ENCODE measurements at regions not wholly inside any gene's neighbourhood (a gene's known extent, or its start where the extent isn't known, plus 50 kb on each side); places are given as distances from the start of the nearest gene placed in this dataset.

DNA sequence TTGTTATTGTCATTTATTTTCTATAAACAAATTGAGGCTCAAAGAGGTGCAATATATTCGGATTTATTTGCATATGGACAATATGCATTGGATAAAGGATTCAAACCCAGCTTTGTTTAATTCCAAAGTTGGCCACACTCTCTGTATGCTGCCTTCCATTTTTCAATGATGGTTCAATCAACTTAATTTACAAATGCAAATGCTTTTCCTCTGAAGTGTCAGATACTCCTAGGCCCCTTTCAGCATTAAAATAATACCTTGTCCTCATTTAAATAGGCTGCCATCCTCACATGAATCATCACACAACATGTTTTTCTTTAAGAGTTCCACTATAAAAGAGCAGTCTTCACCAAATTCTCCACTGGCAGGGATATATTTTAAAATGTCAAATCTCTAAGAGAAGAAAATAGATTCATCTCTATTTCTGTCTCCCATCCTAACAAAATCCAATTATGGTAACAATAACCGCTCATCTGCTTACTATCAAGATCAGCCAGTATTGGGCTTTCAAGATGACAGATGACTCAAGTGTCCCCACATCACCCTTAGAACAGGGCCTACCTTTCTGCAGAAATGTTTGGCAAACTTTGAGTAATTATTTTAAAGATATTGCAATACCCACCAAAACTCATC lies 114.8 kb downstream of the SCG2 start:
- Mint-ChIP-seq H3K27ac (no peak overlapping the region), H3K9me3 (peaks cover 6% of the 10 kb centered on the region), H3K36me3 (ENCODE audit: low read depth) (no peaks in the 10 kb centered on the region), H3K4me1 (ENCODE audit: low read depth) (no peaks in the 10 kb centered on the region), H3K4me3 (no peak overlapping the region), H3K27me3 (no peaks in the 10 kb centered on the region)
- Histone ChIP-seq H3K4me1 (ENCODE audit: insufficient read depth, low read length) (no peaks in the 10 kb centered on the region), H3K4me3 (ENCODE audit: low read length) (no peak overlapping the region), H3K9me3 (ENCODE audit: control insufficient read depth in 1 of 2, insufficient read depth in 1 of 2, low read length in 2 of 2) (no peaks in the 10 kb centered on the region), H3K27me3 (ENCODE audit: control insufficient read depth in 1 of 2, insufficient read depth in 2 of 2, low read length in 2 of 2) (no peaks in the 10 kb centered on the region), H3K36me3 (ENCODE audit: insufficient read depth, low read length) (no peaks in the 10 kb centered on the region), H3K27ac (ENCODE audit: low read depth in 1 of 2, low read length in 2 of 2) (no peak overlapping the region)
- DNase-seq (no peak), ATAC-seq (ENCODE audit: poor library complexity) (no peak)
- ChIA-PET CTCF (no interaction called here), POLR2A (no interaction called here)
- TF ChIP-seq, protein P1, sequence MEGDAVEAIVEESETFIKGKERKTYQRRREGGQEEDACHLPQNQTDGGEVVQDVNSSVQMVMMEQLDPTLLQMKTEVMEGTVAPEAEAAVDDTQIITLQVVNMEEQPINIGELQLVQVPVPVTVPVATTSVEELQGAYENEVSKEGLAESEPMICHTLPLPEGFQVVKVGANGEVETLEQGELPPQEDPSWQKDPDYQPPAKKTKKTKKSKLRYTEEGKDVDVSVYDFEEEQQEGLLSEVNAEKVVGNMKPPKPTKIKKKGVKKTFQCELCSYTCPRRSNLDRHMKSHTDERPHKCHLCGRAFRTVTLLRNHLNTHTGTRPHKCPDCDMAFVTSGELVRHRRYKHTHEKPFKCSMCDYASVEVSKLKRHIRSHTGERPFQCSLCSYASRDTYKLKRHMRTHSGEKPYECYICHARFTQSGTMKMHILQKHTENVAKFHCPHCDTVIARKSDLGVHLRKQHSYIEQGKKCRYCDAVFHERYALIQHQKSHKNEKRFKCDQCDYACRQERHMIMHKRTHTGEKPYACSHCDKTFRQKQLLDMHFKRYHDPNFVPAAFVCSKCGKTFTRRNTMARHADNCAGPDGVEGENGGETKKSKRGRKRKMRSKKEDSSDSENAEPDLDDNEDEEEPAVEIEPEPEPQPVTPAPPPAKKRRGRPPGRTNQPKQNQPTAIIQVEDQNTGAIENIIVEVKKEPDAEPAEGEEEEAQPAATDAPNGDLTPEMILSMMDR (IDR thresholded peaks at IDR 0.05) = no peak
- intact Hi-C loops (cut with DNase I, micrococcal nuclease) = no loop called here

DNA sequence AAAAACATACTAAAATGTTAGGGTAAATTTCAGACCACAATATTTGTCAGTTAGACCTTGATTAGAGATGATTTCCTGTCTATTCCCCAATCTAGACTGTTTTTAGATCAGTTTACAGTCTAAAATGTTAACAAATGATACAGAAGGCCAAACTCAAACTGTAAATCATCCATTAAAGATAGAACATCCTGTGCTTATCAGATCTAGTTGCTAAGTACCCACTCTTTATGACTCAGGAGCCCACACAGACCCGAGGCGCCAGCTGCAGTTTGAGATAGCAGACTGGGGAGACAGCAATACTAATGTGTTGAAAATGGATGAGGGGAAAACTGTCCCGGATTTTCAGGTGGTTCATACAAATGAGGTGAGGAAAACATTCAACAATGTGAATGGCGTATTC lies 113.3 kb downstream of the SCG2 start:
- no peak for ATAC-seq (ENCODE audit: poor library complexity)
- Histone ChIP-seq H3K4me1 (ENCODE audit: insufficient read depth, low read length) (no peaks in the 10 kb centered on the region), H3K4me3 (ENCODE audit: low read length) (no peak overlapping the region), H3K27me3 (ENCODE audit: control insufficient read depth in 1 of 2, insufficient read depth in 2 of 2, low read length in 2 of 2) (no peaks in the 10 kb centered on the region), H3K36me3 (ENCODE audit: insufficient read depth, low read length) (no peaks in the 10 kb centered on the region), H3K9me3 (ENCODE audit: control insufficient read depth in 1 of 2, insufficient read depth in 1 of 2, low read length in 2 of 2) (no peaks in the 10 kb centered on the region), H3K27ac (ENCODE audit: low read depth in 1 of 2, low read length in 2 of 2) (no peak overlapping the region)
- ChIA-PET CTCF (no interaction called here), POLR2A (no interaction called here)
- no peak overlapping the region for H3K4me3 Mint-ChIP-seq
- no peak overlapping the region for H3K27ac Mint-ChIP-seq
- no peaks in the 10 kb centered on the region for H3K4me1 Mint-ChIP-seq (ENCODE audit: low read depth)
- H3K27me3 Mint-ChIP-seq = no peaks in the 10 kb centered on the region
- H3K9me3 Mint-ChIP-seq = peaks cover 4% of the 10 kb centered on the region
- TF ChIP-seq, protein P1 (IDR thresholded peaks at IDR 0.05) = no peak
- no peaks in the 10 kb centered on the region for H3K36me3 Mint-ChIP-seq (ENCODE audit: low read depth)
- intact Hi-C loops (cut with DNase I, micrococcal nuclease) = no loop called here
- no peak for DNase-seq

- H3K36me3 ChIP-seq (ENCODE audit: insufficient read depth, low read length) = no peaks in the 10 kb centered on the region
- Mint-ChIP-seq H3K9me3 (peaks cover 6% of the 10 kb centered on the region), H3K27ac (no peak overlapping the region), H3K4me3 (no peak overlapping the region), H3K4me1 (ENCODE audit: low read depth) (no peaks in the 10 kb centered on the region), H3K27me3 (no peaks in the 10 kb centered on the region), H3K36me3 (ENCODE audit: low read depth) (no peaks in the 10 kb centered on the region)
- TF ChIP-seq, protein P1 (IDR thresholded peaks at IDR 0.05) = no peak
- intact Hi-C loops (cut with DNase I, micrococcal nuclease) = no loop called here
- no peak overlapping the region for H3K4me3 ChIP-seq (ENCODE audit: low read length)
- no peaks in the 10 kb centered on the region for H3K9me3 ChIP-seq (ENCODE audit: control insufficient read depth in 1 of 2, insufficient read depth in 1 of 2, low read length in 2 of 2)
- ChIA-PET POLR2A (no interaction called here), CTCF (no interaction called here)
- no peak overlapping the region for H3K27ac ChIP-seq (ENCODE audit: low read depth in 1 of 2, low read length in 2 of 2)
- no peaks in the 10 kb centered on the region for H3K27me3 ChIP-seq (ENCODE audit: control insufficient read depth in 1 of 2, insufficient read depth in 2 of 2, low read length in 2 of 2)
- ATAC-seq (ENCODE audit: poor library complexity) = no peak
- no peaks in the 10 kb centered on the region for H3K4me1 ChIP-seq (ENCODE audit: insufficient read depth, low read length)
- no peak for DNase-seq
Measured at GRCh38 chr2:223494496-223494895, 107.7 kb downstream of the SCG2 start.

Measured in CD4-positive, alpha-beta T cell (primary cell).